ENCODE measurements at regions not wholly inside any gene's neighbourhood (a gene's known extent, or its start where the extent isn't known, plus 50 kb on each side); places are given as distances from the start of the nearest gene placed in this dataset.

GRCh38 chr3:182565916-182566796, 227.1 kb upstream of the ATP11B start:
- Histone ChIP-seq H3K27ac (replicated peaks) (no peak overlapping the region), H3K4me3 (replicated peaks; ENCODE audit: insufficient read depth, low read length) (no peak overlapping the region), H3K27me3 (ENCODE audit: insufficient read depth, poor library complexity, severe bottlenecking) (no peaks in the 10 kb centered on the region)
- TF ChIP-seq SPI1 (IDR thresholded peaks at IDR 0.05; ENCODE audit: borderline replicate concordance, low read depth): no peak
- TF ChIP-seq, protein P1, sequence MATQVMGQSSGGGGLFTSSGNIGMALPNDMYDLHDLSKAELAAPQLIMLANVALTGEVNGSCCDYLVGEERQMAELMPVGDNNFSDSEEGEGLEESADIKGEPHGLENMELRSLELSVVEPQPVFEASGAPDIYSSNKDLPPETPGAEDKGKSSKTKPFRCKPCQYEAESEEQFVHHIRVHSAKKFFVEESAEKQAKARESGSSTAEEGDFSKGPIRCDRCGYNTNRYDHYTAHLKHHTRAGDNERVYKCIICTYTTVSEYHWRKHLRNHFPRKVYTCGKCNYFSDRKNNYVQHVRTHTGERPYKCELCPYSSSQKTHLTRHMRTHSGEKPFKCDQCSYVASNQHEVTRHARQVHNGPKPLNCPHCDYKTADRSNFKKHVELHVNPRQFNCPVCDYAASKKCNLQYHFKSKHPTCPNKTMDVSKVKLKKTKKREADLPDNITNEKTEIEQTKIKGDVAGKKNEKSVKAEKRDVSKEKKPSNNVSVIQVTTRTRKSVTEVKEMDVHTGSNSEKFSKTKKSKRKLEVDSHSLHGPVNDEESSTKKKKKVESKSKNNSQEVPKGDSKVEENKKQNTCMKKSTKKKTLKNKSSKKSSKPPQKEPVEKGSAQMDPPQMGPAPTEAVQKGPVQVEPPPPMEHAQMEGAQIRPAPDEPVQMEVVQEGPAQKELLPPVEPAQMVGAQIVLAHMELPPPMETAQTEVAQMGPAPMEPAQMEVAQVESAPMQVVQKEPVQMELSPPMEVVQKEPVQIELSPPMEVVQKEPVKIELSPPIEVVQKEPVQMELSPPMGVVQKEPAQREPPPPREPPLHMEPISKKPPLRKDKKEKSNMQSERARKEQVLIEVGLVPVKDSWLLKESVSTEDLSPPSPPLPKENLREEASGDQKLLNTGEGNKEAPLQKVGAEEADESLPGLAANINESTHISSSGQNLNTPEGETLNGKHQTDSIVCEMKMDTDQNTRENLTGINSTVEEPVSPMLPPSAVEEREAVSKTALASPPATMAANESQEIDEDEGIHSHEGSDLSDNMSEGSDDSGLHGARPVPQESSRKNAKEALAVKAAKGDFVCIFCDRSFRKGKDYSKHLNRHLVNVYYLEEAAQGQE (IDR thresholded peaks at IDR 0.05; ENCODE audit: insufficient replicate concordance, low read depth): no peak
- no peak for TF ChIP-seq POLR2AphosphoS5 (IDR thresholded peaks at IDR 0.05; ENCODE audit: low read depth)
- TF ChIP-seq GABPA (IDR thresholded peaks at IDR 0.05; ENCODE audit: low read depth): no peak
- TF ChIP-seq, protein P2, sequence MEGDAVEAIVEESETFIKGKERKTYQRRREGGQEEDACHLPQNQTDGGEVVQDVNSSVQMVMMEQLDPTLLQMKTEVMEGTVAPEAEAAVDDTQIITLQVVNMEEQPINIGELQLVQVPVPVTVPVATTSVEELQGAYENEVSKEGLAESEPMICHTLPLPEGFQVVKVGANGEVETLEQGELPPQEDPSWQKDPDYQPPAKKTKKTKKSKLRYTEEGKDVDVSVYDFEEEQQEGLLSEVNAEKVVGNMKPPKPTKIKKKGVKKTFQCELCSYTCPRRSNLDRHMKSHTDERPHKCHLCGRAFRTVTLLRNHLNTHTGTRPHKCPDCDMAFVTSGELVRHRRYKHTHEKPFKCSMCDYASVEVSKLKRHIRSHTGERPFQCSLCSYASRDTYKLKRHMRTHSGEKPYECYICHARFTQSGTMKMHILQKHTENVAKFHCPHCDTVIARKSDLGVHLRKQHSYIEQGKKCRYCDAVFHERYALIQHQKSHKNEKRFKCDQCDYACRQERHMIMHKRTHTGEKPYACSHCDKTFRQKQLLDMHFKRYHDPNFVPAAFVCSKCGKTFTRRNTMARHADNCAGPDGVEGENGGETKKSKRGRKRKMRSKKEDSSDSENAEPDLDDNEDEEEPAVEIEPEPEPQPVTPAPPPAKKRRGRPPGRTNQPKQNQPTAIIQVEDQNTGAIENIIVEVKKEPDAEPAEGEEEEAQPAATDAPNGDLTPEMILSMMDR (IDR thresholded peaks at IDR 0.05; ENCODE audit: insufficient read depth, low read length): no peak
- DNase-seq (ENCODE audit: low read depth in 1 of 2, low spot score in 1 of 2): no peak

GRCh38 chr3:182567700-182568099, 225.6 kb upstream of the ATP11B start:
- TF ChIP-seq SPI1 (IDR thresholded peaks at IDR 0.05; ENCODE audit: borderline replicate concordance, low read depth): no peak
- no peak for TF ChIP-seq POLR2AphosphoS5 (IDR thresholded peaks at IDR 0.05; ENCODE audit: low read depth)
- TF ChIP-seq, protein P1 (IDR thresholded peaks at IDR 0.05; ENCODE audit: insufficient replicate concordance, low read depth): no peak
- TF ChIP-seq, protein P2 (IDR thresholded peaks at IDR 0.05; ENCODE audit: insufficient read depth, low read length): no peak
- TF ChIP-seq GABPA (IDR thresholded peaks at IDR 0.05; ENCODE audit: low read depth): no peak
- H3K4me3 ChIP-seq (replicated peaks; ENCODE audit: insufficient read depth, low read length): no peak overlapping the region
- H3K27ac ChIP-seq (replicated peaks): no peak overlapping the region
- no peak for DNase-seq (ENCODE audit: low read depth in 1 of 2, low spot score in 1 of 2)
- H3K27me3 ChIP-seq (ENCODE audit: insufficient read depth, poor library complexity, severe bottlenecking): no peaks in the 10 kb centered on the region

GRCh38 chr3:182568261-182568660, 225.0 kb upstream of the ATP11B start:
- Histone ChIP-seq H3K27me3 (ENCODE audit: insufficient read depth, poor library complexity, severe bottlenecking) (no peaks in the 10 kb centered on the region), H3K4me3 (replicated peaks; ENCODE audit: insufficient read depth, low read length) (no peak overlapping the region), H3K27ac (replicated peaks) (no peak overlapping the region)
- TF ChIP-seq POLR2AphosphoS5 (IDR thresholded peaks at IDR 0.05; ENCODE audit: low read depth) (no peak), GABPA (IDR thresholded peaks at IDR 0.05; ENCODE audit: low read depth) (no peak), SPI1 (IDR thresholded peaks at IDR 0.05; ENCODE audit: borderline replicate concordance, low read depth) (no peak)
- TF ChIP-seq, protein P2 (IDR thresholded peaks at IDR 0.05; ENCODE audit: insufficient read depth, low read length): no peak
- TF ChIP-seq, protein P1 (IDR thresholded peaks at IDR 0.05; ENCODE audit: insufficient replicate concordance, low read depth): no peak
- DNase-seq (ENCODE audit: low read depth in 1 of 2, low spot score in 1 of 2): no peak

Measured in HL-60 (cell line).